H1 (cell line): ENCODE measurements at regions not wholly inside any gene's neighbourhood (a gene's known extent, or its start where the extent isn't known, plus 50 kb on each side); places are given as distances from the start of the nearest gene placed in this dataset.
A peak's percentile ranks its signal among the peaks of the same experiment; 100 is the strongest.

Experiments used
- CTCF ChIA-PET: fragments of 300-600 bp; sonication (Branson Sonifier 250); formaldehyde crosslinking; loops from one replicate; lab custom pipeline; 2021; ENCODE audit not compliant: partially characterized antibody; lab: Charles Lee
- POLR2A ChIA-PET: fragments of 300-600 bp; sonication (Branson Sonifier 250); formaldehyde crosslinking; loops from one replicate; lab custom pipeline; 2021; ENCODE audit warnings: inconsistent platforms; ENCODE audit not compliant: partially characterized antibody; lab: Charles Lee
- DNase-seq, 2 experiments: peaks; one replicate each; pipeline versions ENCODE4 v3.0.0 to v3.0.0-alpha.2; 2010 to 2022; ENCODE audit warnings: low spot score in 2 of 2, low read depth in 1 of 2, mixed read lengths in 1 of 2
- FAIRE-seq: peaks from 2 replicates; lab custom pipeline; 2011; peaks lifted over from hg19 to GRCh38; lab: Jason Lieb, UNC
- H2AFZ ChIP-seq: 2 replicates; pipeline ENCODE4 v1.8.1; 2012; ENCODE audit warnings: low read length, inconsistent platforms
- H2AK5ac ChIP-seq: 2 replicates; pipeline ENCODE4 v1.6.1; 2013; ENCODE audit warnings: low read depth, low read length
- H2BK120ac ChIP-seq: replicated peaks from 2 replicates; pipeline ENCODE3; 2013; ENCODE audit warnings: low read depth, low read length, inconsistent platforms
- H2BK12ac ChIP-seq: 2 replicates; pipeline ENCODE4 v1.6.1; 2013; ENCODE audit warnings: low read depth, low read length
- H2BK15ac ChIP-seq: 2 replicates; pipeline ENCODE4 v1.6.1; 2013; ENCODE audit warnings: low read length
- H2BK20ac ChIP-seq: 2 replicates; pipeline ENCODE4 v1.6.1; 2013; ENCODE audit warnings: low read length
- H2BK5ac ChIP-seq: 2 replicates; pipeline ENCODE4 v1.6.1; 2013; ENCODE audit warnings: low read depth, low read length
- H3K14ac ChIP-seq: 2 replicates; pipeline ENCODE4 v1.6.1; 2013; ENCODE audit warnings: inconsistent platforms; ENCODE audit not compliant: insufficient read length
- H3K18ac ChIP-seq: 2 replicates; pipeline ENCODE4 v1.6.1; 2013; ENCODE audit warnings: low read length; ENCODE audit errors: extremely low read depth
- H3K23ac ChIP-seq: 2 replicates; pipeline ENCODE4 v1.6.1; 2013; ENCODE audit warnings: inconsistent platforms; ENCODE audit not compliant: insufficient read length
- H3K23me2 ChIP-seq: 2 replicates; pipeline ENCODE4 v1.6.1; 2013; ENCODE audit warnings: low read depth, low read length
- H3K27ac ChIP-seq: 2 replicates; pipeline ENCODE4 v1.6.1; 2011; ENCODE audit warnings: low read depth, low read length, inconsistent platforms
- H3K27me3 ChIP-seq, 4 experiments: replicated peaks in 1 of 4; 1 replicate in 1 of 4; 2 replicates in 3 of 4; pipeline versions ENCODE4 v1.6.1 to v1.8.1; 2011 to 2013; ENCODE audit warnings: low read length in 3 of 4, mild to moderate bottlenecking in 3 of 4, inconsistent platforms in 2 of 4, mixed read lengths in 2 of 4, moderate library complexity in 1 of 4; ENCODE audit not compliant: control insufficient read depth in 3 of 4, insufficient read depth in 3 of 4; ENCODE audit errors: extremely low read depth in 1 of 4
- H3K36me3 ChIP-seq, 4 experiments: 2 replicates each; pipeline versions ENCODE4 v1.6.1 to v1.8.1; 2011 to 2013; ENCODE audit warnings: mild to moderate bottlenecking in 4 of 4, low read length in 3 of 4, moderate library complexity in 2 of 4, control low read depth in 1 of 4, inconsistent platforms in 1 of 4; ENCODE audit not compliant: insufficient read depth in 4 of 4, control insufficient read depth in 2 of 4
- H3K4ac ChIP-seq: replicated peaks from 2 replicates; pipeline ENCODE3; 2013; ENCODE audit warnings: low read length, low read depth, mixed read lengths, inconsistent platforms; ENCODE audit not compliant: insufficient read length
- H3K4me1 ChIP-seq, 4 experiments: replicated peaks in 1 of 4; 1 replicate in 1 of 4; 2 replicates in 3 of 4; pipeline versions ENCODE4 v1.6.1 to v1.8.1; 2011 to 2013; ENCODE audit warnings: low read length in 3 of 4, inconsistent platforms in 2 of 4, mixed read lengths in 1 of 4; ENCODE audit not compliant: insufficient read depth in 4 of 4, control insufficient read depth in 3 of 4
- H3K4me2 ChIP-seq, 2 experiments: 2 replicates each; pipeline versions ENCODE4 v1.6.1 to v1.8.1; 2011 to 2013; ENCODE audit warnings: low read depth in 2 of 2, low read length in 2 of 2, control low read depth in 1 of 2, inconsistent platforms in 1 of 2, mild to moderate bottlenecking in 1 of 2; ENCODE audit not compliant: insufficient read depth in 1 of 2
- H3K4me3 ChIP-seq, 4 experiments: fragments of 200-600, 300-600 bp in 1 of 4; sonication (generic), shearing (Covaris generic), sonication (Bioruptor Twin) in 1 of 4; 2 replicates each; pipeline versions ENCODE4 v1.5.1 to v1.8.1; 2011 to 2016; ENCODE audit warnings: low read length in 4 of 4, low read depth in 3 of 4, control low read depth in 2 of 4, inconsistent platforms in 2 of 4, mild to moderate bottlenecking in 2 of 4, mixed read lengths in 1 of 4, moderate library complexity in 1 of 4; ENCODE audit not compliant: insufficient read depth in 2 of 4; ENCODE audit errors: extremely low read depth in 1 of 4
- H3K56ac ChIP-seq: replicated peaks from 2 replicates; pipeline ENCODE3; 2013; ENCODE audit warnings: low read depth, mild to moderate bottlenecking, mixed read lengths, low read length, inconsistent platforms; ENCODE audit not compliant: insufficient read length
- H3K79me1 ChIP-seq: 2 replicates; pipeline ENCODE4 v1.6.1; 2013; ENCODE audit warnings: low read depth, low read length, control low read depth
- H3K79me2 ChIP-seq, 2 experiments: 2 replicates each; pipeline versions ENCODE4 v1.6.1 to v1.8.1; 2012 to 2013; ENCODE audit warnings: low read length in 2 of 2, mild to moderate bottlenecking in 2 of 2, inconsistent platforms in 1 of 2; ENCODE audit not compliant: insufficient read depth in 2 of 2, control insufficient read depth in 1 of 2
- H3K9ac ChIP-seq, 4 experiments: replicated peaks in 1 of 4; 1 replicate in 1 of 4; 2 replicates in 3 of 4; pipeline versions ENCODE4 v1.6.1 to v1.8.1; 2011 to 2013; ENCODE audit warnings: low read depth in 3 of 4, low read length in 3 of 4, control low read depth in 2 of 4, mild to moderate bottlenecking in 2 of 4, moderate library complexity in 2 of 4, inconsistent platforms in 1 of 4; ENCODE audit errors: extremely low read depth in 1 of 4
- H3K9me3 ChIP-seq, 2 experiments: 2 replicates each; pipeline versions ENCODE4 v1.6.1 to v1.8.1; 2012 to 2013; ENCODE audit warnings: mild to moderate bottlenecking in 2 of 2, moderate library complexity in 2 of 2, control low read depth in 1 of 2, inconsistent platforms in 1 of 2, low read depth in 1 of 2, low read length in 1 of 2, mixed read lengths in 1 of 2; ENCODE audit not compliant: insufficient read depth in 2 of 2
- H4K20me1 ChIP-seq, 2 experiments: replicated peaks in 1 of 2; 2 replicates each; pipeline versions ENCODE3 to v1.8.1; 2011 to 2013; ENCODE audit warnings: inconsistent platforms in 2 of 2, low read length in 2 of 2, mild to moderate bottlenecking in 1 of 2; ENCODE audit not compliant: insufficient read depth in 2 of 2, control insufficient read depth in 1 of 2
- H4K5ac ChIP-seq: 2 replicates; pipeline ENCODE4 v1.6.1; 2013; ENCODE audit warnings: low read length, low read depth, mixed read lengths, inconsistent platforms; ENCODE audit not compliant: insufficient read length
- H4K8ac ChIP-seq: 2 replicates; pipeline ENCODE4 v1.8.0; 2013; ENCODE audit warnings: mild to moderate bottlenecking, moderate library complexity, low read length, inconsistent platforms; ENCODE audit not compliant: insufficient read depth; ENCODE audit errors: extremely low read depth
- H4K91ac ChIP-seq: replicated peaks from 2 replicates; pipeline ENCODE3; 2013; ENCODE audit warnings: low read length, mixed read lengths, inconsistent platforms; ENCODE audit not compliant: insufficient read length
- EZH2 ChIP-seq: fragments of 200-600 bp; sonication (generic); IDR thresholded peaks from 2 replicates; pipeline ENCODE4 v1.7.1; 2012; ENCODE audit warnings: low read depth, mild to moderate bottlenecking, moderate library complexity, low read length, inconsistent platforms; ENCODE audit not compliant: severe bottlenecking
- FOSL1 ChIP-seq: IDR thresholded peaks from 2 replicates; pipeline ENCODE4 v1.6.1; 2011; ENCODE audit warnings: mild to moderate bottlenecking, low read depth, low read length, moderate library complexity; ENCODE audit not compliant: insufficient read depth
- PHF8 ChIP-seq: fragments of 200-600 bp; sonication (generic); conservative IDR thresholded peaks from 2 replicates; pipeline ENCODE4 v1.7.1; 2012; ENCODE audit warnings: low read depth, mild to moderate bottlenecking, inconsistent platforms, low read length, moderate library complexity
- RNF2 ChIP-seq: fragments of 200-900, 300-1000 bp; sonication (generic); IDR thresholded peaks from 2 replicates; pipeline ENCODE4 v1.7.1; 2016; ENCODE audit warnings: borderline replicate concordance, low read depth, mild to moderate bottlenecking, antibody characterized with exemption, low read length; ENCODE audit not compliant: poor library complexity, severe bottlenecking; ENCODE audit errors: missing control alignments
- SP2 ChIP-seq: IDR thresholded peaks from 2 replicates; pipeline ENCODE4 v1.6.1; 2012; ENCODE audit warnings: mild to moderate bottlenecking, low read length, inconsistent platforms
- SUZ12 ChIP-seq: fragments of 200-600 bp; sonication (generic); IDR thresholded peaks from 2 replicates; pipeline ENCODE4 v1.6.1; 2012; ENCODE audit warnings: mild to moderate bottlenecking, inconsistent platforms, low read length, moderate library complexity, mixed read lengths
- WGBS, 2 experiments: shearing (Covaris generic) in 1 of 2; methylation state at CpG; one replicate each; pipeline versions ENCODE4 v1.1.6 to v1.1.7; 2013 to 2015; ENCODE audit warnings: low lambda C conversion rate in 2 of 2, mixed read lengths in 2 of 2, inconsistent platforms in 1 of 2, low coverage in 1 of 2, missing lambda C conversion rate in 1 of 2; ENCODE audit not compliant: insufficient replicate concordance in 2 of 2, insufficient coverage in 1 of 2, insufficient read length in 1 of 2; ENCODE audit errors: extremely low coverage in 1 of 2, missing lambda C conversion rate in 1 of 2; 5-methylcytosine and 5-hydroxymethylcytosine counted together

- no peak overlapping the region for H3K18ac ChIP-seq
- H3K23ac ChIP-seq = no peak overlapping the region
- no peak overlapping the region for H2AFZ ChIP-seq
- H2BK15ac ChIP-seq = no peak overlapping the region
- no peak overlapping the region for H2BK5ac ChIP-seq
- no peak overlapping the region for H2BK20ac ChIP-seq
- no peak for DNase-seq
- H3K36me3 ChIP-seq = no peaks in the 10 kb centered on the region
- no peaks in the 10 kb centered on the region for H3K79me2 ChIP-seq
- H3K23me2 ChIP-seq = peaks cover 10% of the 10 kb centered on the region
- CTCF ChIA-PET = interaction anchor here (0.9 to 4.4 kb wide), 11 partner anchors 8 to 68 kb away, joined by 3 to 26 read pairs (median 4); no protein-coding TSS in a partner anchor
- FAIRE-seq = no peak
- H3K56ac ChIP-seq = no peak overlapping the region
- no peak overlapping the region for H2BK12ac ChIP-seq
- TF ChIP-seq EZH2 = peak; percentile 67
- peak; percentile 62; the same call in 1 of the 2 replicates for TF ChIP-seq SUZ12
- TF ChIP-seq SP2 = no peak
- peak; percentile 88 for TF ChIP-seq RNF2
- TF ChIP-seq FOSL1 = no peak
- TF ChIP-seq PHF8 = no peak
- H2BK120ac ChIP-seq = no peak overlapping the region
- no peak overlapping the region for H4K91ac ChIP-seq
- no peak overlapping the region for H4K5ac ChIP-seq
- H4K8ac ChIP-seq = no peak overlapping the region
- peaks cover 48 to 74% (median 72%) of the 10 kb centered on the region in 4 experiments for H3K27me3 ChIP-seq
- H3K27ac ChIP-seq = no peak overlapping the region
- H3K14ac ChIP-seq = no peak overlapping the region
- peaks cover 2 to 8% of the 10 kb centered on the region in 2 experiments for H4K20me1 ChIP-seq
- no peaks in the 10 kb centered on the region for H3K79me1 ChIP-seq
- H3K4me1 ChIP-seq = peaks cover 3 to 17% (median 7%) of the 10 kb centered on the region in 4 experiments; a peak in 6 of 7 replicates
- H3K4me3 ChIP-seq = peak overlapping the region; percentile 30 to 67 (median 52); a peak in 7 of 8 replicates
- WGBS, 2 experiments = 9% methylated on average over 14 of the region's 14 CpGs; no CpG with 5 or more reads in 1 of the 2 experiments
- no peak overlapping the region for H3K4ac ChIP-seq
- H3K9ac ChIP-seq = no peak overlapping the region
- POLR2A ChIA-PET = interaction anchor here (1.0 to 1.4 kb wide), 4 partner anchors 15 to 37 kb away, joined by 3 to 4 read pairs (median 4); no protein-coding TSS in a partner anchor
- H3K9me3 ChIP-seq = no peaks in the 10 kb centered on the region
- H3K4me2 ChIP-seq = peak overlapping the region; percentile 89 to 91
- H2AK5ac ChIP-seq = no peak overlapping the region
These were observed 113.1 kb downstream of the TRIM27 start for GRCh38 chr6:28810659-28811053.
